ENCODE measurements at regions not wholly inside any gene's neighbourhood (a gene's known extent, or its start where the extent isn't known, plus 50 kb on each side); places are given as distances from the start of the nearest gene placed in this dataset.

GRCh38 chr3:139283301-139283700 lies 60.5 kb upstream of the MRPS22 start:
- H3K9ac ChIP-seq (ENCODE audit: low read depth, low read length): no peak overlapping the region

More at GRCh38 chr3:139283301-139283700, 60.5 kb upstream of the MRPS22 start:
- Histone ChIP-seq H3K18ac (ENCODE audit: low read depth, low read length) (no peak overlapping the region), H2BK120ac (ENCODE audit: low read depth, low read length) (no peak overlapping the region), H4K91ac (ENCODE audit: insufficient read depth, low read depth, low read length) (no peak overlapping the region), H3K4me3 (ENCODE audit: insufficient read depth, low read depth, low read length) (no peak overlapping the region), H3K4me1 (ENCODE audit: control insufficient read depth, insufficient read depth, low read length) (peaks cover under 1% of the 10 kb centered on the region; the same call in 1 of the 2 replicates), H3K14ac (replicated peaks; ENCODE audit: low read depth, low read length) (no peak overlapping the region), H3K4me2 (ENCODE audit: low read depth, low read length) (no peak overlapping the region), H2BK15ac (ENCODE audit: low read depth, low read length) (no peak overlapping the region), H2BK5ac (ENCODE audit: low read depth, low read length, poor library complexity, severe bottlenecking) (no peak overlapping the region), H4K20me1 (ENCODE audit: insufficient read depth, low read length) (no peaks in the 10 kb centered on the region), H3K4ac (ENCODE audit: low read depth, low read length) (no peak overlapping the region), H4K5ac (ENCODE audit: low read depth, low read length) (no peak overlapping the region), H3K27ac (ENCODE audit: insufficient read depth, low read length) (no peak overlapping the region), H3K9me3 (ENCODE audit: control insufficient read depth, insufficient read depth, low read length) (no peaks in the 10 kb centered on the region), H2AFZ (replicated peaks; ENCODE audit: low read length, poor library complexity) (no peak overlapping the region), H3K23ac (ENCODE audit: low read depth, low read length) (no peak overlapping the region), H3K9me1 (ENCODE audit: insufficient read depth, low read length) (no peaks in the 10 kb centered on the region; the same call in 1 of the 2 replicates), H3K56ac (ENCODE audit: extremely low read depth, insufficient read depth, low read length) (no peak overlapping the region), H4K8ac (ENCODE audit: low read depth in 2 of 2, low read length in 2 of 2) (no peak overlapping the region), H2AK5ac (ENCODE audit: low read depth, low read length) (no peak overlapping the region), H2BK20ac (ENCODE audit: low read depth, low read length) (no peak overlapping the region), H2AK9ac (replicated peaks; ENCODE audit: low read depth, low read length, poor library complexity) (peak overlapping the region; percentile 21), H3K79me1 (ENCODE audit: low read depth in 1 of 2, low read length in 2 of 2) (no peaks in the 10 kb centered on the region), H3K36me3 (ENCODE audit: control insufficient read depth, insufficient read depth, low read length) (no peaks in the 10 kb centered on the region), H3K27me3 (ENCODE audit: control insufficient read depth, insufficient read depth, low read length) (peaks cover 3% of the 10 kb centered on the region; the same call in 1 of the 2 replicates)
- ATAC-seq (ENCODE audit: low read depth) (no peak), DNase-seq (no peak)
- TF ChIP-seq POLR2A (IDR thresholded peaks at IDR 0.05; ENCODE audit: low read depth, low read length) (no peak), MAZ (IDR thresholded peaks at IDR 0.05; ENCODE audit: borderline replicate concordance, low read depth, low read length) (no peak)
- ChIA-PET CTCF (no interaction called here), POLR2A (ENCODE audit: unreplicated experiment) (no interaction called here)
- intact Hi-C loops (cut with micrococcal nuclease) (no loop called here), dilution Hi-C loops (cut with HindIII; ENCODE audit: low sequenced_read_pairs, unreplicated experiment) (no loop called here), in situ Hi-C loops (cut with MboI; ENCODE audit: low sequenced_read_pairs) (no loop called here)
- no CpG with 5 or more reads among the region's 4 CpGs for WGBS, 2 experiments (ENCODE audit: extremely low coverage in 2 of 2, insufficient read length in 1 of 2)
- BruUV-seq (replicated peaks): no TSS peak

Measured in IMR-90 (cell line).